IPS DF 6.9 (cell line): ENCODE measurements at regions not wholly inside any gene's neighbourhood (a gene's known extent, or its start where the extent isn't known, plus 50 kb on each side); places are given as distances from the start of the nearest gene placed in this dataset.

ENCODE experiments used
- DNase-seq: peaks from one replicate; pipeline ENCODE4 v3.0.0-alpha.2; 2013; ENCODE audit warnings: low read depth, low spot score
- H3K27ac ChIP-seq: one replicate; pipeline ENCODE4 v1.5.1; 2013; ENCODE audit warnings: low read length, control low read depth
- H3K27me3 ChIP-seq: 2 replicates; pipeline ENCODE4 v1.6.1; 2013; ENCODE audit warnings: mild to moderate bottlenecking, low read length; ENCODE audit not compliant: control insufficient read depth, insufficient read depth
- H3K36me3 ChIP-seq: 2 replicates; pipeline ENCODE4 v1.6.1; 2013; ENCODE audit warnings: low read length; ENCODE audit not compliant: control insufficient read depth, insufficient read depth
- H3K4me1 ChIP-seq: 2 replicates; pipeline ENCODE4 v1.6.1; 2013; ENCODE audit warnings: low read length; ENCODE audit not compliant: control insufficient read depth, insufficient read depth
- H3K4me3 ChIP-seq: 2 replicates; pipeline ENCODE4 v1.5.1; 2013; ENCODE audit warnings: mild to moderate bottlenecking, low read length
- H3K9me3 ChIP-seq: 2 replicates; pipeline ENCODE4 v1.6.1; 2013; ENCODE audit warnings: low read length, inconsistent platforms; ENCODE audit not compliant: control insufficient read depth, insufficient read depth
- WGBS: extraction: QIAGEN DNeasy Blood & Tissue Kit; methylation state at CpG from one replicate; pipeline ENCODE4 v1.1.7; 2013; ENCODE audit warnings: mixed read lengths, missing lambda C conversion rate; ENCODE audit not compliant: insufficient read length, insufficient coverage; 5-methylcytosine and 5-hydroxymethylcytosine counted together

- Histone ChIP-seq H3K4me3 (no peak overlapping the region), H3K9me3 (no peaks in the 10 kb centered on the region), H3K4me1 (peaks cover 2% of the 10 kb centered on the region; the same call in 1 of the 2 replicates), H3K27me3 (no peaks in the 10 kb centered on the region), H3K36me3 (no peaks in the 10 kb centered on the region), H3K27ac (no peak overlapping the region)
- no peak for DNase-seq
- WGBS: no CpG with 5 or more reads among the region's 10 CpGs
Observed at GRCh38 chr12:105930557-105931503, 207.9 kb downstream of the NUAK1 start.

- no peak for DNase-seq
- H3K4me3 ChIP-seq: no peak overlapping the region
- H3K27me3 ChIP-seq: no peaks in the 10 kb centered on the region
- H3K9me3 ChIP-seq: no peaks in the 10 kb centered on the region
- H3K27ac ChIP-seq: no peak overlapping the region
- WGBS: no CpG with 5 or more reads among the region's 15 CpGs
- peaks cover 2% of the 10 kb centered on the region; the same call in 1 of the 2 replicates for H3K4me1 ChIP-seq
- no peaks in the 10 kb centered on the region for H3K36me3 ChIP-seq
Observed at GRCh38 chr12:105931762-105932570, 206.8 kb downstream of the NUAK1 start.

DNA sequence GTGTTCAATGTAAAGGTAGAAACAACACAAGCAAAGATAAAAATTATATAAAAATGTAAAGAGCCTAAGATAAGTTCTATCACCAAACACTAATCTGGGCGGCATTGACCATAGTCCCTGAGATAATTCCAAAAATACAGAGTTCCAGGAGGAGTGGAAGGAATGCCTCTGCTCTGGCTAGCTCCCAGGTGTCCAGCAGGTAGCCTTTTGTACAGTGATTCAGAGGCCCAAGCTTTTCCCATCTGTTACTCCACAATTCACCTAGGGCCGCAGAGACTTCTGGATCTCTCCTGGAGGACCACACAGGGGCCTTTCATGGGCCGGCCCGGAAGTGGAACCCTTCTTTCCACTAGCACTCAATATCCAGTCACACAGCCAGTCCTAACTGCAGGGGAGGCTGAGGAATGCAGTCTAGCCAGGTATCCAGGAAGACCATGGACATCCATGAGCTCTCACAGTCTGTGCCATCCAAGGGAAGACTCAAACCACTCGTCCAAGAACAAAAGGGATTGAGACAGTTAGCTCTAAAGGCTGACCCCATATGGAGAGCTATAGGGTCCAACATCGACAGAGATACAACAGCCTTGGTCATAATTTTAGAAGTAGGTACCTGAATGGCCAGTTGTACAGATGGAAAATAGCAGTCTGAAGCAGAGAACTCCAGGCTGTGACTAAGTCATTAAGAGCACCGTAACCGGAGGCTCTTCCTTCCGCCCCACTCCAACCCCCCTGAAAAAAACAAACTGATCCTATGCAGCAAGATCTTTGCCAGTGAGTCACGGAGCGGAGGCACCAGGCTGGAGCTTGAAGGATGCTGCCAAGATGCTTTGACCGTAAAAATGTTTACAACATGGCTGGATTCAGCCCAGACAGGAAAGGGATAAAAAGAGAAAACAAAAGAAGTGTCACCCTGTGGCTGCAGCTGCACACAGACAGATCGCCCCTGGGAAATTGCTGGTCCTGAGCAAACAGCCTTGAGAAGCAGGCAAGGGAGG lies 204.8 kb downstream of the NUAK1 start:
- H3K27ac ChIP-seq: no peak overlapping the region
- no peak overlapping the region for H3K4me3 ChIP-seq
- no peaks in the 10 kb centered on the region for H3K36me3 ChIP-seq
- H3K27me3 ChIP-seq: no peaks in the 10 kb centered on the region
- H3K9me3 ChIP-seq: no peaks in the 10 kb centered on the region
- DNase-seq: no peak
- peaks cover 2% of the 10 kb centered on the region; the same call in 1 of the 2 replicates for H3K4me1 ChIP-seq
- no CpG with 5 or more reads among the region's 13 CpGs for WGBS

- Histone ChIP-seq H3K27me3 (no peaks in the 10 kb centered on the region), H3K9me3 (no peaks in the 10 kb centered on the region), H3K4me3 (no peak overlapping the region), H3K36me3 (no peaks in the 10 kb centered on the region), H3K4me1 (peaks cover 2% of the 10 kb centered on the region; the same call in 1 of the 2 replicates), H3K27ac (no peak overlapping the region)
- no CpG with 5 or more reads among the region's 6 CpGs for WGBS
- DNase-seq: no peak
Observed at GRCh38 chr12:105935106-105935505, 203.6 kb downstream of the NUAK1 start.

DNA sequence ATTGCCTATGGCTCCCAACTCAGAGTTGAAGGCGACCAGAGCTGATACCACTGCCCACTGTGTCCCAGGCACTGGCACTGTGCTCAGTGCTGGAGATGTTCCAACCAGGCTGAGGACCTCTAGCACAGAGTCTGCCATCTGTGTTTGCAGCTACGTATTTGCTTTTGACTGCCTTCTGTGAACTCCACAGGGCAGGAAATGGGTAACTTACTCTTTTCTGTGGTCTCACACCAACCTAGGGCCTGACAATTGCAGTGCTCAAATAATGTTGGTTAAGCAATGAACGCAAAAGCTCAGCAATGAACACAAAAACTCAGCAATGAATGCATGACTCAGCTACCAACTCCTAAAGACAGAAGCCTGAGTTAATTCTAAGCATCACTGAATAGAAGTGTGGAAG lies 202.8 kb downstream of the NUAK1 start:
- no CpG with 5 or more reads among the region's 3 CpGs for WGBS
- no peak for DNase-seq
- no peak overlapping the region for H3K27ac ChIP-seq

DNA sequence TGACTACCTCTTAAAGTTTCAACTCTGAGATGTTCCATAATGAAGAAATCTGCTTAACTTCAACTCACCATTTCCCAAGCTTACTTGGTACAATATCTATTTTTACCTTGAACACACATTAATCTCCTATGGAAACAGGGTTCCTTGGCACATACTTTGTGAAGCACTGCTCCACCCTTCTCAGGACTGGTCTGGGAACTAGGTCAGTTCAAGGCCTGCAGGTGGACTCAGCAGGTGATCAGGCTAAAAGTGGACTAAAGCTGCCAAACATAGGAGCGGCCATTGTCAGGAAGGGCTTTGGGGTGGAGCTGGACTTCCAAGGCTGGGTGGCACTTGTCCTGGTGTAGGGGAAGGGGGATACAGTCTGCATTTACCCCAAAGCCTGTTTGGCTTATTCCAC lies 202.3 kb downstream of the NUAK1 start:
- no peak for DNase-seq
- Histone ChIP-seq H3K4me3 (no peak overlapping the region), H3K9me3 (no peaks in the 10 kb centered on the region), H3K27me3 (no peaks in the 10 kb centered on the region), H3K36me3 (no peaks in the 10 kb centered on the region), H3K4me1 (no peaks in the 10 kb centered on the region), H3K27ac (no peak overlapping the region)
- no CpG with 5 or more reads among the region's 1 CpG for WGBS

More for the DNA sequence above, 202.8 kb downstream of the NUAK1 start:
- Histone ChIP-seq H3K27me3 (no peaks in the 10 kb centered on the region), H3K36me3 (no peaks in the 10 kb centered on the region), H3K4me3 (no peak overlapping the region), H3K9me3 (no peaks in the 10 kb centered on the region), H3K4me1 (no peaks in the 10 kb centered on the region)

DNA sequence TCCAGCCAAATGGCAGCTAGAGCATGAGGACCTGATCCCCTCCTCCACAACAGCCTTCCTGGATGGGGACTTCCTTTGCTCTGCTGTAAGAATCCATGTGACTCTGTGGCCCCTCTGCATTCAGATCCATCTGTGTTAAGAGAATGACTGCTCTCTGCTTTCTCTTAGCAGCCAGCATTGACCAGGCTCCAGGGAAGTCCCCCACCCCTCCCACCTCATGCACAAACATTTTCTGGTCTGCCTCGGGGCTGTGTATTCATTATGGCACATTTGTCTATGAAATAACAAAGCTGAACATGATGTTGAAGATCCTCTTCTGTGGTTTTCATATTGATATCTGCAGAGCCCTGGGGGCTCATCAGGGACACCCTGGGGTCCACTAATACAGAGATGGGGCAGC lies 201.7 kb downstream of the NUAK1 start:
- no CpG with 5 or more reads among the region's 1 CpG for WGBS
- no peaks in the 10 kb centered on the region for H3K4me1 ChIP-seq
- no peak for DNase-seq
- no peaks in the 10 kb centered on the region for H3K36me3 ChIP-seq
- H3K4me3 ChIP-seq: no peak overlapping the region
- H3K27me3 ChIP-seq: no peaks in the 10 kb centered on the region
- no peak overlapping the region for H3K27ac ChIP-seq
- no peaks in the 10 kb centered on the region for H3K9me3 ChIP-seq

GRCh38 chr12:105939181-105939721 lies 199.5 kb downstream of the NUAK1 start:
- no peak for DNase-seq
- no peaks in the 10 kb centered on the region for H3K36me3 ChIP-seq
- H3K9me3 ChIP-seq: no peaks in the 10 kb centered on the region
- H3K4me1 ChIP-seq: no peaks in the 10 kb centered on the region
- H3K27ac ChIP-seq: no peak overlapping the region
- H3K4me3 ChIP-seq: no peak overlapping the region
- H3K27me3 ChIP-seq: no peaks in the 10 kb centered on the region
- WGBS: no CpG with 5 or more reads among the region's 3 CpGs

GRCh38 chr12:105942281-105942680 lies 196.5 kb downstream of the NUAK1 start:
- no CpG with 5 or more reads among the region's 1 CpG for WGBS
- H3K4me1 ChIP-seq: no peaks in the 10 kb centered on the region
- H3K27me3 ChIP-seq: no peaks in the 10 kb centered on the region
- no peak for DNase-seq
- H3K4me3 ChIP-seq: no peak overlapping the region
- H3K27ac ChIP-seq: no peak overlapping the region
- no peaks in the 10 kb centered on the region for H3K36me3 ChIP-seq
- H3K9me3 ChIP-seq: no peaks in the 10 kb centered on the region
